ENCODE measurements at regions not wholly inside any gene's neighbourhood (a gene's known extent, or its start where the extent isn't known, plus 50 kb on each side); places are given as distances from the start of the nearest gene placed in this dataset.

DNA sequence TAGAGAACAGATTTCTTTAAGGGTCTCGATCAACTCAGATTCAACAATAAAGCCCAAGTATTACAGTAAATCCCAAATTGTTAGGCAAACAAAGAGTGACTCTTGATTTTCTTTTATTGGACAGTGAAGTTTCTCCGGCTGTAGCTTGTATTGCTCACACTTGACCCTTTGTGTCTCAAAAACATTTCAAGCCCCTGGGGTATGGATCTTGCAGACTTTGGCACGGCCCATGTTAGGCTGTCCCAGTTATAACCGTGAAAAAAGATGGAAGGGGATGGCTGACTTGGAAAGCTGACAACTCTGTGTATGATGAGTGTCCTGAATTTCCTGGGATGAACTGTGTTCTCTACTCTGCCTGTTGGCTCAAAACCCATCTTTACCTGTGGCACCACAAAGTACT lies 356.1 kb downstream of the SLITRK2 start:
- TF ChIP-seq EP300 (IDR thresholded peaks at IDR 0.05; ENCODE audit: low read depth) (no peak), POLR2A (IDR thresholded peaks at IDR 0.05) (no peak), POLR2AphosphoS5 (IDR thresholded peaks at IDR 0.05) (no peak)
- TF ChIP-seq, protein P1, sequence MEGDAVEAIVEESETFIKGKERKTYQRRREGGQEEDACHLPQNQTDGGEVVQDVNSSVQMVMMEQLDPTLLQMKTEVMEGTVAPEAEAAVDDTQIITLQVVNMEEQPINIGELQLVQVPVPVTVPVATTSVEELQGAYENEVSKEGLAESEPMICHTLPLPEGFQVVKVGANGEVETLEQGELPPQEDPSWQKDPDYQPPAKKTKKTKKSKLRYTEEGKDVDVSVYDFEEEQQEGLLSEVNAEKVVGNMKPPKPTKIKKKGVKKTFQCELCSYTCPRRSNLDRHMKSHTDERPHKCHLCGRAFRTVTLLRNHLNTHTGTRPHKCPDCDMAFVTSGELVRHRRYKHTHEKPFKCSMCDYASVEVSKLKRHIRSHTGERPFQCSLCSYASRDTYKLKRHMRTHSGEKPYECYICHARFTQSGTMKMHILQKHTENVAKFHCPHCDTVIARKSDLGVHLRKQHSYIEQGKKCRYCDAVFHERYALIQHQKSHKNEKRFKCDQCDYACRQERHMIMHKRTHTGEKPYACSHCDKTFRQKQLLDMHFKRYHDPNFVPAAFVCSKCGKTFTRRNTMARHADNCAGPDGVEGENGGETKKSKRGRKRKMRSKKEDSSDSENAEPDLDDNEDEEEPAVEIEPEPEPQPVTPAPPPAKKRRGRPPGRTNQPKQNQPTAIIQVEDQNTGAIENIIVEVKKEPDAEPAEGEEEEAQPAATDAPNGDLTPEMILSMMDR (IDR thresholded peaks at IDR 0.05), result no peak

GRCh38 chrX:146181858-146182257 lies 364.2 kb downstream of the SLITRK2 start:
- WGBS, 2 donors (ENCODE audit: low coverage in 1 of 2), result 78% methylated on average over 4 of the region's 4 CpGs; no CpG with 5 or more reads in 1 of the 2 donors
- no peaks in the 10 kb centered on the region for H3K4me1 ChIP-seq
- H3K36me3 ChIP-seq, result no peaks in the 10 kb centered on the region
- no peak overlapping the region for H3K4me3 ChIP-seq
- intact Hi-C loops (cut with DNase I; ENCODE audit: low total_unique reads) (no loop called here), in situ Hi-C loops (cut with MboI; ENCODE audit: low pct_ligation_motif_present in 1 of 4, low pct_unique_long_range_greater_than_20kb in 1 of 4, low sequenced_read_pairs in 3 of 4) (no loop called here)
- no peak for TF ChIP-seq POLR2A (IDR thresholded peaks at IDR 0.05)
- no peak for TF ChIP-seq POLR2AphosphoS5 (IDR thresholded peaks at IDR 0.05)
- TF ChIP-seq, protein P1 (IDR thresholded peaks at IDR 0.05), result no peak
- TF ChIP-seq EP300 (IDR thresholded peaks at IDR 0.05; ENCODE audit: low read depth), result no peak
- no peaks in the 10 kb centered on the region for H3K9me3 ChIP-seq
- H3K27ac ChIP-seq, result no peak overlapping the region
- no peak for DNase-seq
- no peaks in the 10 kb centered on the region for H3K27me3 ChIP-seq

More for the DNA sequence above, 356.1 kb downstream of the SLITRK2 start:
- Histone ChIP-seq H3K4me1 (no peaks in the 10 kb centered on the region), H3K27ac (no peak overlapping the region), H3K4me3 (no peak overlapping the region), H3K27me3 (no peaks in the 10 kb centered on the region), H3K36me3 (no peaks in the 10 kb centered on the region), H3K9me3 (no peaks in the 10 kb centered on the region)
- DNase-seq, result no peak
- intact Hi-C loops (cut with DNase I; ENCODE audit: low total_unique reads) (no loop called here), in situ Hi-C loops (cut with MboI; ENCODE audit: low pct_ligation_motif_present in 1 of 4, low pct_unique_long_range_greater_than_20kb in 1 of 4, low sequenced_read_pairs in 3 of 4) (no loop called here)
- WGBS, 2 donors (ENCODE audit: low coverage in 1 of 2), result 62% methylated on average over 4 of the region's 4 CpGs; no CpG with 5 or more reads in 1 of the 2 donors

GRCh38 chrX:146186540-146186939 lies 368.9 kb downstream of the SLITRK2 start:
- intact Hi-C loops (cut with DNase I; ENCODE audit: low total_unique reads), result no loop called here
- no peak for DNase-seq

DNA sequence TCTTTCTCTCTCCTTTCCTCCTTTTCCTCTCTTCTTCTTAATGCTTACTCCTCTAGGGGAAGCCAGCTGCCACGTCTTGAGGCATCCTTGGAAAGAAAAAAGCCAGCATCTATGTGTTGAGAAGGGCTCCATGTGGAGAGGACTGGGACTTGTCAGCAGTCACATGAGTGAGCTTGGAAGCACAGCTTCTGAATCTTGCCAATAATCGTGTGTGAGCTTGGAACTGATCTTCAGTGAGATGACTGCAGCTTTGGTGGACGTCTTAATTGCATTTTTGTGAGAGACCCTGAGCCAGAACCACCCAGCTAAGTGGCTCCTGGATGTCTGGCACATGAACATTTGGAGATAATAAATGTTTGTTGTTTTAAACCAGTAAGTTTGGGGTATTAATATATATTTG lies 371.7 kb downstream of the SLITRK2 start:
- no peak overlapping the region for H3K4me3 ChIP-seq
- in situ Hi-C loops (cut with MboI; ENCODE audit: low pct_ligation_motif_present in 1 of 4, low pct_unique_long_range_greater_than_20kb in 1 of 4, low sequenced_read_pairs in 3 of 4), result no loop called here
- intact Hi-C loops (cut with DNase I; ENCODE audit: low total_unique reads), result no loop called here
- no peak for TF ChIP-seq POLR2A (IDR thresholded peaks at IDR 0.05)
- TF ChIP-seq POLR2AphosphoS5 (IDR thresholded peaks at IDR 0.05), result no peak
- TF ChIP-seq, protein P1 (IDR thresholded peaks at IDR 0.05), result no peak
- TF ChIP-seq EP300 (IDR thresholded peaks at IDR 0.05; ENCODE audit: low read depth), result no peak
- no peaks in the 10 kb centered on the region for H3K9me3 ChIP-seq
- no peak overlapping the region for H3K27ac ChIP-seq
- no peaks in the 10 kb centered on the region for H3K4me1 ChIP-seq
- no peak for DNase-seq
- H3K36me3 ChIP-seq, result no peaks in the 10 kb centered on the region
- H3K27me3 ChIP-seq, result no peaks in the 10 kb centered on the region
- 32% methylated on average over 3 of the region's 3 CpGs; no CpG with 5 or more reads in 1 of the 2 donors for WGBS, 2 donors (ENCODE audit: low coverage in 1 of 2)

More at GRCh38 chrX:146186540-146186939, 368.9 kb downstream of the SLITRK2 start:
- Histone ChIP-seq H3K4me1 (no peaks in the 10 kb centered on the region), H3K27me3 (no peaks in the 10 kb centered on the region), H3K36me3 (no peaks in the 10 kb centered on the region), H3K9me3 (no peaks in the 10 kb centered on the region), H3K27ac (no peak overlapping the region), H3K4me3 (no peak overlapping the region)
- TF ChIP-seq EP300 (IDR thresholded peaks at IDR 0.05; ENCODE audit: low read depth) (no peak), POLR2A (IDR thresholded peaks at IDR 0.05) (no peak), POLR2AphosphoS5 (IDR thresholded peaks at IDR 0.05) (no peak)
- TF ChIP-seq, protein P1 (IDR thresholded peaks at IDR 0.05), result no peak
- 72% methylated on average over 5 of the region's 5 CpGs; no CpG with 5 or more reads in 1 of the 2 donors for WGBS, 2 donors (ENCODE audit: low coverage in 1 of 2)
- in situ Hi-C loops (cut with MboI; ENCODE audit: low pct_ligation_motif_present in 1 of 4, low pct_unique_long_range_greater_than_20kb in 1 of 4, low sequenced_read_pairs in 3 of 4), result no loop called here

Data from transverse colon (tissue), 4 donors.